ENCODE measurements at regions not wholly inside any gene's neighbourhood (a gene's known extent, or its start where the extent isn't known, plus 50 kb on each side); places are given as distances from the start of the nearest gene placed in this dataset.

DNA sequence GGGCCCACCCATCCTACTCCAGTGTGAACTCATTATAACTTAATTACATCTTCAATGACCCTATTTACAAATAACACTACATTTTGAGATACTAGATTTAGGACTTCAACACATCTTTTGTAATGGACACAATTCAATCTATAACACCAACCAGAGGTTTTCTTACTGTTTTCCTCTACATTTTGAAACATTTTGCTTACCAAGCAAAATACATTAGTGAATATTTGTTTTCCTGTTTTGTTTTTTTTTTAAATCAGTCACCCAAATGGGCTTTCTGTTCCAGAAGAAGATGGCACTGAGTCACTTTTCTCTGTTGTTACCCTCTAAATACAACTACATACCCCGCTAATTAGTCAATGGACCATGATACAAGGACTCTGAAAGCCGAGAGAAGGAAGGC lies 69.2 kb upstream of the PRNP start:
- 52% methylated on average over 2 of the region's 2 CpGs for WGBS (ENCODE audit: insufficient coverage, insufficient replicate concordance, low lambda C conversion rate, missing lambda C conversion rate)
- Histone ChIP-seq H3K9me3 (replicated peaks; ENCODE audit: control insufficient read depth, insufficient read depth, low read length) (peaks cover 3% of the 10 kb centered on the region; the same call in 2 of the 3 replicates), H3K27me3 (replicated peaks in 1 of 2; ENCODE audit: control insufficient read depth in 2 of 2, insufficient read depth in 2 of 2, low read length in 1 of 2) (no peaks in the 10 kb centered on the region), H4K20me1 (ENCODE audit: control insufficient read depth, insufficient read depth) (no peaks in the 10 kb centered on the region), H2AFZ (ENCODE audit: control insufficient read depth, low read depth, low read length) (no peak overlapping the region), H3K79me2 (ENCODE audit: control insufficient read depth, insufficient read depth, low read length) (no peaks in the 10 kb centered on the region), H3K9ac (ENCODE audit: control insufficient read depth, insufficient read depth, low read length) (no peak overlapping the region), H3K4me2 (ENCODE audit: control insufficient read depth, insufficient read depth) (no peak overlapping the region), H3K27ac (ENCODE audit: control insufficient read depth, insufficient read depth) (no peak overlapping the region), H3K36me3 (ENCODE audit: control insufficient read depth in 2 of 2, insufficient read depth in 2 of 2, low read length in 1 of 2) (no peaks in the 10 kb centered on the region), H3K4me1 (ENCODE audit: control insufficient read depth, insufficient read depth, low read length) (peaks cover 13% of the 10 kb centered on the region), H3K4me3 (no peak overlapping the region)
- DNase-seq (ENCODE audit: low read depth, low spot score) (no peak), ATAC-seq (no peak), FAIRE-seq (no peak)
- intact Hi-C loops (cut with micrococcal nuclease; ENCODE audit: unreplicated experiment), result no loop called here
- CTCF ChIA-PET, result no interaction called here
- no peak for TF ChIP-seq CREM (IDR thresholded peaks at IDR 0.05; ENCODE audit: low read depth)
- no peak for TF ChIP-seq WRNIP1 (IDR thresholded peaks at IDR 0.05; ENCODE audit: borderline replicate concordance, low read depth, low read length)
- TF ChIP-seq GATAD2B (conservative IDR thresholded peaks at IDR 0.05; ENCODE audit: low read depth), result no peak
- TF ChIP-seq EGR1 (IDR thresholded peaks at IDR 0.05; ENCODE audit: borderline replicate concordance in 1 of 2, low read depth in 2 of 2, low read length in 2 of 2), result no peak
- no peak for TF ChIP-seq MYC (IDR thresholded peaks at IDR 0.05; ENCODE audit: insufficient read depth, insufficient read length, insufficient replicate concordance, low read length, severe bottlenecking)
- no peak for TF ChIP-seq TAF1 (IDR thresholded peaks at IDR 0.05; ENCODE audit: borderline replicate concordance, low read depth, low read length)
- in situ Hi-C loops (cut with MboI), result no loop called here
- SMC1A ChIA-PET (ENCODE audit: uncharacterized antibody, unreplicated experiment), result no interaction called here
- no TSS peak for BruUV-seq (replicated peaks)
- RAD21 ChIA-PET (ENCODE audit: unreplicated experiment), result no interaction called here
- POLR2A ChIA-PET, result no interaction called here

Data from GM12878 (cell line).